ENCODE measurements at regions not wholly inside any gene's neighbourhood (a gene's known extent, or its start where the extent isn't known, plus 50 kb on each side); places are given as distances from the start of the nearest gene placed in this dataset.

DNA sequence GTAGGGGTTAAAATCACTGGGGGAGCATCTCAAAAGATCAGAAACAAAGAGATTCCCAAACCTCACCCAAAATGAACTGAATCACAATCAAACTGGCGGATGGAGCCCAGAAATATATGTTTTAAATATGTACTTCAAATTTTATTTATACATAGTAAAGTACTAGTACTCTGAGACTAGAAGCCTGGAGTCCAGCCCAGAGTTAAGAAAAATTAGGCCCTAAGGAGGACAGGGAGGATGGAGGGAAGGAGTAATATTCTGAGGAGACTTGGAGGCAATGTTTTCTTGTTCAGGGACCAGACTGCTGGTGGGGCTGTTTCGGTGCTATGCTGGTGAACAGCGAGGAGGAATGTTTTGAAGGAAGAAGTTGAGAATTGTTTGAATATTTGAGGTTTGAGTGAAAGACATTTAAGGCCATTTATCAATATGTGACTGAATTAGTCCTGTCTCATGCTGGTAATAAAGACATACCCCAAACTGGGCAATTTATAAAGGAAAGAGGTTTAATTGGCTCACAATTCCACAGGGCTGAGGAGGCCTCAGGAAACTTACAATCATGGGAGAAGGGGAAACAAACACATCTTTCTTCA, 552.4 kb upstream of the DAB2 start:
- 95 to 97% methylated on average over 2 of the region's 3 CpGs for WGBS, 2 experiments

DNA sequence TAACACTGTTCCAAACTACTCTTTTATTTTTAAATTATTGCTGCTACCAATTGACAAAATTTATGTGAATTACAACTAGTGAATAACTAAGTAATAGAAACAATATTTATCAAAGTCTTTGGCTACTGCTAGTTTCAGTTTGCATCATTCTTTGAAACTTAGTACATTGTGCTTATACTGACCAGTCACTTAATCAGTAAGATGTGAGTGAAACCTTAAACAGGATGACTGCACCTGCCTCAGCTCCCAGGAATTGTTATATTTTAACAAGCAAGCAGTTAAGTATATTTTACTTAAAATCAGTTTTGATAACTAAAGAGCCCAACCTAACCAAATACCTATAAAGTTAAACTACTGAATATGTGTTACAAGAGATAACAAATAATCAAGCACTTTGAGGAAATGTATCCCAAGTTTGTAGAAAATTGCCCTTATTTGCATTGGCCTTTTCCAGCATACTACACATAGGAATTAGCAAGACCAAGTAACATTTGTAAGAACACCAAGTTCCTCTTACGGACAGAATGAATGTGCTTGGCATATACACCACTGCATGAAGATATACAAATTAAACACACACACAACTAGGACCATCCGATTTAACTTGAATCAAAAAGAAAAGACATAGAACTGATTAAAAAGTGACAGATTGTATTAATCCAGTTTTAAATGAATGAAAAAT, 545.5 kb upstream of the DAB2 start:
- H3K4me1 ChIP-seq (ENCODE audit: control insufficient read depth, insufficient read depth, low read length) = no peaks in the 10 kb centered on the region
- no peak overlapping the region for H3K27ac ChIP-seq (ENCODE audit: insufficient read depth, low read depth, low read length, poor library complexity, severe bottlenecking)
- no peaks in the 10 kb centered on the region for H3K27me3 ChIP-seq (ENCODE audit: control insufficient read depth, insufficient read depth, low read length, poor library complexity, severe bottlenecking)
- WGBS, 2 experiments = 90 to 91% methylated on average over 1 of the region's 2 CpGs
- H3K36me3 ChIP-seq (ENCODE audit: control insufficient read depth, insufficient read depth, low read length) = no peaks in the 10 kb centered on the region
- no peak overlapping the region for H3K4me3 ChIP-seq (ENCODE audit: insufficient read depth, low read depth, low read length)
- no peaks in the 10 kb centered on the region for H3K9me3 ChIP-seq (ENCODE audit: control insufficient read depth, low read length)

More for the DNA sequence above, 552.4 kb upstream of the DAB2 start:
- no peaks in the 10 kb centered on the region for H3K27me3 ChIP-seq (ENCODE audit: control insufficient read depth, insufficient read depth, low read length, poor library complexity, severe bottlenecking)
- no peaks in the 10 kb centered on the region for H3K9me3 ChIP-seq (ENCODE audit: control insufficient read depth, low read length)
- H3K27ac ChIP-seq (ENCODE audit: insufficient read depth, low read depth, low read length, poor library complexity, severe bottlenecking) = no peak overlapping the region
- no peak overlapping the region for H3K4me3 ChIP-seq (ENCODE audit: insufficient read depth, low read depth, low read length)
- H3K4me1 ChIP-seq (ENCODE audit: control insufficient read depth, insufficient read depth, low read length) = no peaks in the 10 kb centered on the region
- H3K36me3 ChIP-seq (ENCODE audit: control insufficient read depth, insufficient read depth, low read length) = no peaks in the 10 kb centered on the region

DNA sequence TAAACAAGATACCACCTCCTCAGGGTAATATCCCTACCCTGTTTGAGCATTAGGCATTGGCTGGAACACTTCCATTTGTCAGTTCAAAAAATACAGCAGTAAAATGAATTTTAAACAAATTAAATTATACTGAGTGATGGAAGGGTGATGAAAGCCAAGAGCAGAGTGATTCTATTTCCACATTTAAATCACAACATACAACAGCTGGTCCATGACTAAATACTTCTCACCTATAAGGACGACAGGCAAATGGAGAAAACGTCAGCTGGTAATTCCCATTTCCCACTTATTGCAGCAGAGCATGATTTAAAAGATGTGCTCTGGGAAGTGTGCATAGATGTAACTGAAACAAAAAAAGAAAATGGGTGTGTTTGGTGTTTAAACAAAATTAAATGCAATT, 543.6 kb upstream of the DAB2 start:
- Histone ChIP-seq H3K36me3 (ENCODE audit: control insufficient read depth, insufficient read depth, low read length) (no peaks in the 10 kb centered on the region), H3K4me3 (ENCODE audit: insufficient read depth, low read depth, low read length) (no peak overlapping the region), H3K9me3 (ENCODE audit: control insufficient read depth, low read length) (no peaks in the 10 kb centered on the region), H3K4me1 (ENCODE audit: control insufficient read depth, insufficient read depth, low read length) (no peaks in the 10 kb centered on the region), H3K27me3 (ENCODE audit: control insufficient read depth, insufficient read depth, low read length, poor library complexity, severe bottlenecking) (no peaks in the 10 kb centered on the region), H3K27ac (ENCODE audit: insufficient read depth, low read depth, low read length, poor library complexity, severe bottlenecking) (no peak overlapping the region)
- WGBS, 2 experiments = 94 to 100% methylated on average over 1 to 2 of the region's 2 CpGs

DNA sequence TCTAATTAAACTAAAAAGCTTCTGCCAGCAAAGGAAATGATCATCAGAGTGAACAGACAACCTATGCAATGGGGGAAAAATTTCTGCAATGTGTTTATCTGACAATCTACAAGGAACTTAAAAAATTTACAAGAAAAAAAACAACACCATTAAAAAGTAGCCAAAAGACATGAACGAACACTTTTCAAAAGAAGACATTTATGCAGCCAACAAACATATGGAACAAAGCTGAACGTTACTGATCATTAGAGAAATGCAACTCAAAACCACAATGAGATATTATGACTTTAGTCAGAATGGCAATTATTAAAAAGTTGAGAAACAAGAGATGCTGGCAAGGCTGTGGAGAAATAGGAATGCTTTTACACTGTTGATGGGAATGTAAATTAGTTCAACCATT, 530.4 kb upstream of the DAB2 start:
- no peak overlapping the region for H3K27ac ChIP-seq (ENCODE audit: insufficient read depth, low read depth, low read length, poor library complexity, severe bottlenecking)
- no peak overlapping the region for H3K4me3 ChIP-seq (ENCODE audit: insufficient read depth, low read depth, low read length)
- H3K36me3 ChIP-seq (ENCODE audit: control insufficient read depth, insufficient read depth, low read length) = no peaks in the 10 kb centered on the region
- no peaks in the 10 kb centered on the region for H3K4me1 ChIP-seq (ENCODE audit: control insufficient read depth, insufficient read depth, low read length)
- H3K27me3 ChIP-seq (ENCODE audit: control insufficient read depth, insufficient read depth, low read length, poor library complexity, severe bottlenecking) = no peaks in the 10 kb centered on the region
- WGBS, 2 experiments = 75 to 91% methylated on average over 2 of the region's 2 CpGs
- H3K9me3 ChIP-seq (ENCODE audit: control insufficient read depth, low read length) = no peaks in the 10 kb centered on the region

DNA sequence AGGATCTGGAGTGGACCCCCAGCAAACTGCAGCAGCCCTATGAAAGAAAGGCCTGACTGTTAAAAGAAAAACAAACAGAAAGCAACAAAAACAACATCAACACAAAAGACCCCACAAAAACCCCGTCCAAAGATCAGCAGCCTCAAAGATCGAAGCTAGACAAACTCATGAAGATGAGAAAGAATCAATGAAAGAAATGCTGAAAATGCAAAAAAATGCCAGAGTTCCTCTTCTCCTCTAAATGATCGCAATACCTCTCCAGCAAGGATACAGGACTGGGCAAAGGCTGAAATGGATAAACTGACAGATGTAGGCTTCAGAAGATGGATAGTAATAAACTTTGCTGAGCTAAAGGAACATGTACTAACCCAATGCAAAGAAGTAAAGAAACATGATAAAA, 526.3 kb upstream of the DAB2 start:
- Histone ChIP-seq H3K9me3 (ENCODE audit: control insufficient read depth, low read length) (no peaks in the 10 kb centered on the region), H3K4me3 (ENCODE audit: insufficient read depth, low read depth, low read length) (no peak overlapping the region), H3K36me3 (ENCODE audit: control insufficient read depth, insufficient read depth, low read length) (no peaks in the 10 kb centered on the region), H3K27ac (ENCODE audit: insufficient read depth, low read depth, low read length, poor library complexity, severe bottlenecking) (no peak overlapping the region), H3K27me3 (ENCODE audit: control insufficient read depth, insufficient read depth, low read length, poor library complexity, severe bottlenecking) (no peaks in the 10 kb centered on the region), H3K4me1 (ENCODE audit: control insufficient read depth, insufficient read depth, low read length) (no peaks in the 10 kb centered on the region)
- WGBS, 2 experiments = 82 to 85% methylated on average over 2 to 3 of the region's 3 CpGs

DNA sequence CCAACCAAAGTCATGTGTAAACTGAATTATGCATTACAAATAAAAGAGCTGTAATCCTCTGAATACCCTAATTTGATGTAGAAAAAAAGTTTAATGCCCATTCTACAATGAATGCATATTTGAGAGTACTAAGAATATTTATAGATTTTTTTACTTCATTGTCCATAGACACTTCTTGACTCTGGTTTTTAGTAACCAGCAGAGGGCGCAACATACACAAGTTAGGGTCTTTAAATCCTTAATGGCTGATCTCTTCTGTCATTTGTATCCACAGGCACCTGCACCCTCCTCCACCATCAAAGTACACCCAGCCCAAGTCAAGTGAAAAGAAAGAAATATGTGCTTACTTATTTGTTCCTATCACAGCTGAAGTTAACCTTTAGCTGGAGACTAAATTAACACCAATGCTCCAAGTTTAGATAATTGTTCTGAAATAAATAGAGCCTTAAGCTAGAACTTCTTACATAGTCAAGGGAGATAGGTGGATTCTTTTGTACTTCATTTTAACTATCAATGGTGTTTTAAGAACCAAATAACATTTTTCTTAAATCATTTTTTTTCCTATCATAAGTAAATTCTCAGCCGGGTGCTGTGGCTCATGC, 524.2 kb upstream of the DAB2 start:
- 43 to 47% methylated on average over 2 of the region's 2 CpGs for WGBS, 2 experiments
- Histone ChIP-seq H3K27me3 (ENCODE audit: control insufficient read depth, insufficient read depth, low read length, poor library complexity, severe bottlenecking) (no peaks in the 10 kb centered on the region), H3K9me3 (ENCODE audit: control insufficient read depth, low read length) (no peaks in the 10 kb centered on the region)

DNA sequence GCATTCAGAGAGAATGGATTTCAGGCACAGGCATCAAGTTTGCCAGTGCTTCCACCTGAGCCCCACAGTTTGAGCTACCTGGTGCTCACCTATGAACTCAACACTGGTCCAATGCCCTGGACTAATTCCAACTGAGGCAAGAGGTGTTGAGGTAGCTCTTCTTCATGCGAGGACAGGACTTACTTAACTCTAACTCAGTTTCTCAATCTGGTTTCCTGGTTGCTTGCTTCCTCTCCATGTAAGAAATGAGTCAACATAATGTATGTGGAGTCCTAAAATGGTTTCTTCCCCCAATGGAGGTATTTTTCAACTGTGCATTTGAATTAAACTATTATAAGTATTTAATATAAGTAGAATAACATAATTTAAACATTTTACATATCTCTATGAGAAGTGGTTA, 523.6 kb upstream of the DAB2 start:
- Histone ChIP-seq H3K36me3 (ENCODE audit: control insufficient read depth, insufficient read depth, low read length) (no peaks in the 10 kb centered on the region), H3K4me1 (ENCODE audit: control insufficient read depth, insufficient read depth, low read length) (no peaks in the 10 kb centered on the region)
- WGBS, 2 experiments = 80 to 92% methylated on average over 1 of the region's 1 CpG

More for the DNA sequence above, 524.2 kb upstream of the DAB2 start:
- no peak overlapping the region for H3K27ac ChIP-seq (ENCODE audit: insufficient read depth, low read depth, low read length, poor library complexity, severe bottlenecking)
- no peaks in the 10 kb centered on the region for H3K4me1 ChIP-seq (ENCODE audit: control insufficient read depth, insufficient read depth, low read length)
- no peaks in the 10 kb centered on the region for H3K36me3 ChIP-seq (ENCODE audit: control insufficient read depth, insufficient read depth, low read length)
- H3K4me3 ChIP-seq (ENCODE audit: insufficient read depth, low read depth, low read length) = no peak overlapping the region

DNA sequence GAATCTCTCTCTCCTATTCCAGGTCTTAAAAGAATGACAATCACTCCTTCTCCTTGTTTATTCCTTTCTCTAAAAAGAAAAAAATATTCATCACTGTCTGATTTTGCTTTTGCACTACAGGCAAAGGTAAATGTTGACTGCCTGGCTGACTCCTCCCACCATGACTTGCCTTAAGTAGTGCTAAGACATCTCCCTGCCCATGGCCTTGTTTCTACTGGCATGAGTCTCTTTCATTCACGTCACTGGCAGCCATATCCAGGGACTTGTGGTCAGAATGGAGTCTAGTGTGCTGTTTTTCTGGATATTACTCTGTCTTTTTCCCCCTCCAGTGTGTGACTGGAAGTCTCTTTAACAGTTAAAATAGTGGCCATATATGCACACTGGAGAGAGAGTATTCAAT, 522.9 kb upstream of the DAB2 start:
- Histone ChIP-seq H3K4me1 (ENCODE audit: control insufficient read depth, insufficient read depth, low read length) (no peaks in the 10 kb centered on the region), H3K36me3 (ENCODE audit: control insufficient read depth, insufficient read depth, low read length) (no peaks in the 10 kb centered on the region), H3K27ac (ENCODE audit: insufficient read depth, low read depth, low read length, poor library complexity, severe bottlenecking) (no peak overlapping the region), H3K4me3 (ENCODE audit: insufficient read depth, low read depth, low read length) (no peak overlapping the region), H3K27me3 (ENCODE audit: control insufficient read depth, insufficient read depth, low read length, poor library complexity, severe bottlenecking) (no peaks in the 10 kb centered on the region), H3K9me3 (ENCODE audit: control insufficient read depth, low read length) (no peaks in the 10 kb centered on the region)
- WGBS, 2 experiments = 91 to 100% methylated on average over 1 of the region's 1 CpG

More for the DNA sequence above, 523.6 kb upstream of the DAB2 start:
- Histone ChIP-seq H3K27me3 (ENCODE audit: control insufficient read depth, insufficient read depth, low read length, poor library complexity, severe bottlenecking) (no peaks in the 10 kb centered on the region), H3K27ac (ENCODE audit: insufficient read depth, low read depth, low read length, poor library complexity, severe bottlenecking) (no peak overlapping the region), H3K9me3 (ENCODE audit: control insufficient read depth, low read length) (no peaks in the 10 kb centered on the region), H3K4me3 (ENCODE audit: insufficient read depth, low read depth, low read length) (no peak overlapping the region)

DNA sequence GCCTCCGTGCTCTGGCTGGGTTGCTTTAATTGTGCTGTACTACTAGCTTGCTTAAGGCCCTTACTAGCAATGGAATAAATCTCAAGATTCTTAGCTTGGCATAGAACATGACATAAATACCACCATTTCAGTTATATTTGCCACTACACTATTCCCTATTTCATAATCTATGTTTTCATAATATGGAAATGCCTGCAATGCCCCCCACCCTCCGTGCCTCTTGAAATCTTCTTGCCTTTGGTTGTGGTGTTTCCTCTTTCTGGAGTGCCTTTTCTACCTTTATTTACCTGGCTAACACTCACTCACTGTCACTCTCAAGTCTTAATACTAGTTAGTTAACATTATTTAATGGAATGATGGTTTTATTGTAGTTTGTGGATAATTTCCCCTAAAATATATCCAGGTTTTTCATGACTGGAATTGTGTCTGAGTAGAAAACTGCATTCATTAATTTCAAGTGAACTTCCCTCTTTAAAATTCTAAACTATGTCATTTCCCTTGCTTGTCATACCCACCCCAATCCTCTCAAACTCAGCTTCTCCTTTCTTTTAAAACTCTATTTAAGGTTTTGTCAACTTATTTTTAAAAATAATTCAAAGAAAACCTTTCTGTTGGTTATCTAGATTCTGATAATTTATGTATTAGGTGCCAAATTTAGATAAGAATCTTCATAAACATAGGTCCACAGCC, 521.7 kb upstream of the DAB2 start:
- Histone ChIP-seq H3K9me3 (ENCODE audit: control insufficient read depth, low read length) (no peaks in the 10 kb centered on the region), H3K27ac (ENCODE audit: insufficient read depth, low read depth, low read length, poor library complexity, severe bottlenecking) (no peak overlapping the region), H3K4me3 (ENCODE audit: insufficient read depth, low read depth, low read length) (no peak overlapping the region), H3K27me3 (ENCODE audit: control insufficient read depth, insufficient read depth, low read length, poor library complexity, severe bottlenecking) (no peaks in the 10 kb centered on the region), H3K36me3 (ENCODE audit: control insufficient read depth, insufficient read depth, low read length) (no peaks in the 10 kb centered on the region), H3K4me1 (ENCODE audit: control insufficient read depth, insufficient read depth, low read length) (no peaks in the 10 kb centered on the region)
- WGBS, 2 experiments = 93 to 94% methylated on average over 2 of the region's 2 CpGs

DNA sequence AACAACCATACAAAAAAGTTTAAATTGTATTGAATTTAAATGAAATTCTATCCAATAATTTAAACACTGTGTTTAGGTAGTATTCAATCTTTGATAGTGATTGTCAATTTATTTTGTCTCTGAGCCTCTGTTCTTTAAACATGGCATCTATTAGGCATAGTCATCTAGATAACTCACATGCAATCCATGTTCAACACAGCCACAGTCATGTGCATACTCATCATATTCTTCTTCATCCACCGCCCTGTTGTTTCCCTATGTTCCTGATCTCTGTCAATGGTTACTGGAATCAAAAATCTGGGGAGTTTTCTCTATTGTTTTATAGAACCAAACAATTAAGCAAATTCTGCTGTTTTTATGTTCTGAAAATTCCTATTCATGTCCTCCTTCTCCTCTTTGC, 521.1 kb upstream of the DAB2 start:
- WGBS, 2 experiments = 92 to 100% methylated on average over 1 of the region's 1 CpG
- H3K4me1 ChIP-seq (ENCODE audit: control insufficient read depth, insufficient read depth, low read length) = no peaks in the 10 kb centered on the region
- H3K9me3 ChIP-seq (ENCODE audit: control insufficient read depth, low read length) = no peaks in the 10 kb centered on the region
- no peaks in the 10 kb centered on the region for H3K36me3 ChIP-seq (ENCODE audit: control insufficient read depth, insufficient read depth, low read length)
- no peak overlapping the region for H3K27ac ChIP-seq (ENCODE audit: insufficient read depth, low read depth, low read length, poor library complexity, severe bottlenecking)
- no peaks in the 10 kb centered on the region for H3K27me3 ChIP-seq (ENCODE audit: control insufficient read depth, insufficient read depth, low read length, poor library complexity, severe bottlenecking)
- no peak overlapping the region for H3K4me3 ChIP-seq (ENCODE audit: insufficient read depth, low read depth, low read length)

All from ectodermal cell (in vitro differentiated cells).